ENCODE measurements at regions not wholly inside any gene's neighbourhood (a gene's known extent, or its start where the extent isn't known, plus 50 kb on each side); places are given as distances from the start of the nearest gene placed in this dataset.

DNA sequence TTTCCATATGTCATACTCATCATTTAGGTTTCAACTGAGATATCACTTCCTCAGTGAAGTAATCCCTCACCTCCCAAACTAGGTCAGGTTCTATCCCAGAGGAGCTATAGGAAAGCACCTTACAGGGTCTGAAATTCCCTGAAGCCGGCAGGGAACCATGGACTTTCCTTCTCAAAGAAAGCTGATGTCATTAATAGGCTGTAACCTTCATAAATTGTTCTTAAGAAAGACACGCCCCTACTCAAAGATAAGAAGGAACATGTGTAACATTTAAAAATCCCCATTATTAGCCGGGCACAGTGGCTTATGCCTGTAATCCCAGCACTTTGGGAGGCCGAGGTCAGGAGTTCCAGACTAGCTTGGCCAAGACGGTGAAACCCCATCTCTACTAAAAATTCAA is 50.0 kb upstream of the RNGTT start:
- Histone ChIP-seq H2BK120ac (ENCODE audit: low read depth, low read length, poor library complexity, severe bottlenecking) (no peak overlapping the region), H2BK12ac (ENCODE audit: insufficient read length, low read depth, low read length) (no peak overlapping the region), H2BK20ac (ENCODE audit: low read depth, low read length, poor library complexity, severe bottlenecking) (no peak overlapping the region), H3K9ac (ENCODE audit: extremely low read depth, insufficient read length, low read length) (no peak overlapping the region), H3K4ac (ENCODE audit: low read depth, low read length) (no peak overlapping the region), H3K23me2 (ENCODE audit: insufficient read length, low read depth, low read length, poor library complexity, severe bottlenecking) (no peaks in the 10 kb centered on the region), H3K18ac (ENCODE audit: insufficient read length, low read depth, low read length) (no peak overlapping the region), H4K20me1 (ENCODE audit: control insufficient read depth, insufficient read depth, insufficient read length) (no peaks in the 10 kb centered on the region), H2AFZ (ENCODE audit: low read length) (no peak overlapping the region), H3K9me3 (ENCODE audit: control insufficient read depth, low read depth, low read length) (no peaks in the 10 kb centered on the region), H3K27ac (ENCODE audit: insufficient read length, low read depth, low read length) (no peak overlapping the region), H3K79me2 (ENCODE audit: insufficient read depth, low read length) (no peaks in the 10 kb centered on the region), H3T11ph (ENCODE audit: low read length) (no peak overlapping the region), H3K23ac (ENCODE audit: insufficient read length, low read depth, low read length) (no peak overlapping the region), H2BK15ac (ENCODE audit: low read depth, low read length) (no peak overlapping the region), H3K14ac (ENCODE audit: insufficient read depth, low read length) (no peak overlapping the region), H3K79me1 (ENCODE audit: insufficient read depth, low read depth, low read length, poor library complexity, severe bottlenecking) (no peaks in the 10 kb centered on the region), H2AK5ac (ENCODE audit: insufficient read length, low read length) (no peak overlapping the region), H4K5ac (ENCODE audit: insufficient read length, low read depth, low read length) (no peak overlapping the region), H4K8ac (replicated peaks; ENCODE audit: insufficient read length, low read depth, low read length) (no peak overlapping the region), H3K56ac (ENCODE audit: insufficient read length, low read depth, low read length) (no peak overlapping the region), H3K4me1 (ENCODE audit: insufficient read depth, low read length) (peaks cover 5% of the 10 kb centered on the region), H3K4me2 (ENCODE audit: insufficient read depth, insufficient read length, low read length) (no peak overlapping the region), H3K27me3 (ENCODE audit: insufficient read depth, low read length) (no peaks in the 10 kb centered on the region), H2BK5ac (ENCODE audit: insufficient read length, low read length) (no peak overlapping the region), H4K91ac (ENCODE audit: insufficient read length, low read depth, low read length) (no peak overlapping the region)
- Mint-ChIP-seq H3K4me1 (peaks cover 17 to 24% of the 10 kb centered on the region in 2 experiments), H3K36me3 (ENCODE audit: insufficient read depth in 1 of 3, low read depth in 3 of 3) (no peaks in the 10 kb centered on the region), H3K9me3 (peaks cover 0 to 6% of the 10 kb centered on the region in 2 experiments; a peak in 3 of 5 replicates), H3K27ac (no peak overlapping the region), H3K4me3 (no peak overlapping the region), H3K27me3 (ENCODE audit: low read depth) (no peaks in the 10 kb centered on the region)
- no CpG with 5 or more reads among the region's 5 CpGs for WGBS (ENCODE audit: extremely low coverage, insufficient read length, low lambda C conversion rate)
- no peak for TF ChIP-seq CTCF (conservative IDR thresholded peaks at IDR 0.05)
- no peak for DNase-seq

All from H9 (cell line).